HEK293 (cell line): ENCODE measurements at regions not wholly inside any gene's neighbourhood (a gene's known extent, or its start where the extent isn't known, plus 50 kb on each side); places are given as distances from the start of the nearest gene placed in this dataset.

Source experiments
- CTCF ChIA-PET: fragments of 350-600 bp; formaldehyde crosslinking; extraction: SDS; loops from one replicate; lab custom pipeline; 2021; ENCODE audit warnings: antibody characterized with exemption; lab: Yijun Ruan, JAX
- POLR2A ChIA-PET: fragments of 300-600 bp; formaldehyde crosslinking; extraction: SDS; loops from one replicate; lab custom pipeline; 2020; ENCODE audit warnings: antibody characterized with exemption, inconsistent platforms; lab: Yijun Ruan, JAX
- H3K27ac ChIP-seq: fragments of 200-500 bp; sonication (Bioruptor generic); 2 replicates; pipeline ENCODE4 v1.5.1; 2014; ENCODE audit warnings: low read depth, low read length, control low read depth, inconsistent platforms; ENCODE audit errors: extremely low read depth
- H3K36me3 ChIP-seq, 2 experiments: fragments of 200-500 bp in 1 of 2; sonication (Bioruptor generic) in 1 of 2; 1 replicate in 1 of 2; 2 replicates in 1 of 2; pipeline ENCODE4 v1.5.1; 2014 to 2017; ENCODE audit warnings: inconsistent platforms in 2 of 2, low read length in 2 of 2; ENCODE audit not compliant: control insufficient read depth in 2 of 2, insufficient read depth in 1 of 2
- H3K4me1 ChIP-seq: fragments of 200-500 bp; sonication (Bioruptor generic); 2 replicates; pipeline ENCODE4 v1.5.1; 2014; ENCODE audit warnings: mild to moderate bottlenecking, low read length, inconsistent platforms; ENCODE audit not compliant: control insufficient read depth, insufficient read depth
- H3K4me3 ChIP-seq: 2 replicates; pipeline ENCODE4 v1.5.1; 2011; ENCODE audit warnings: low read depth, mild to moderate bottlenecking, control low read depth, low read length, moderate library complexity
- H3K9me3 ChIP-seq: fragments of 200-500 bp; sonication (Bioruptor generic); 2 replicates; pipeline ENCODE4 v1.5.1; 2014; ENCODE audit warnings: low read depth, low read length, inconsistent platforms; ENCODE audit not compliant: control insufficient read depth, insufficient read depth
- EGR2 ChIP-seq: fragments of 450-650 bp; formaldehyde crosslinking; IDR thresholded peaks from 2 replicates; pipeline ENCODE4 v1.5.1; 2016; ENCODE audit warnings: low read depth, missing biosample characterization, missing genetic modification characterization
- GFI1B ChIP-seq: fragments of 450-650 bp; formaldehyde crosslinking; IDR thresholded peaks from 2 replicates; pipeline ENCODE4 v1.5.1; 2016; ENCODE audit warnings: missing biosample characterization, missing genetic modification characterization
- KLF7 ChIP-seq: fragments of 450-650 bp; formaldehyde crosslinking; IDR thresholded peaks from 2 replicates; pipeline ENCODE4 v1.5.1; 2016; ENCODE audit warnings: missing biosample characterization, missing genetic modification characterization, borderline replicate concordance
- KLF8 ChIP-seq: fragments of 450-650 bp; formaldehyde crosslinking; IDR thresholded peaks from 2 replicates; pipeline ENCODE4 v1.5.1; 2016; ENCODE audit warnings: missing biosample characterization, missing genetic modification characterization
- PRDM10 ChIP-seq: fragments of 450-650 bp; formaldehyde crosslinking; IDR thresholded peaks from 2 replicates; pipeline ENCODE4 v1.5.1; 2016; ENCODE audit warnings: missing biosample characterization, missing genetic modification characterization
- SP3 ChIP-seq: fragments of 450-650 bp; formaldehyde crosslinking; IDR thresholded peaks from 2 replicates; pipeline ENCODE4 v1.5.1; 2016; ENCODE audit warnings: missing biosample characterization, missing genetic modification characterization
- TCF7L2 ChIP-seq: IDR thresholded peaks from 2 replicates; pipeline ENCODE4 v1.6.1; 2011; ENCODE audit warnings: low read depth, mild to moderate bottlenecking, inconsistent platforms, low read length, moderate library complexity, borderline replicate concordance
- TRIM28 ChIP-seq: IDR thresholded peaks from 2 replicates; pipeline ENCODE4 v1.6.1; 2011; ENCODE audit warnings: low read length, control low read depth, borderline replicate concordance
- ZBTB1 ChIP-seq: fragments of 450-650 bp; formaldehyde crosslinking; IDR thresholded peaks from 2 replicates; pipeline ENCODE4 v1.5.1; 2016; ENCODE audit warnings: missing biosample characterization, missing genetic modification characterization
- ZBTB26 ChIP-seq: fragments of 450-650 bp; formaldehyde crosslinking; optimal IDR thresholded peaks from 2 replicates; pipeline ENCODE3; 2016; ENCODE audit warnings: missing biosample characterization, mild to moderate bottlenecking, missing genetic modification characterization
- ZNF184 ChIP-seq: fragments of 450-650 bp; IDR thresholded peaks from 2 replicates; pipeline ENCODE4 v1.5.1; 2018; ENCODE audit warnings: missing biosample characterization, mild to moderate bottlenecking, missing genetic modification characterization
- ZNF311 ChIP-seq: fragments of 450-650 bp; formaldehyde crosslinking; IDR thresholded peaks from 2 replicates; pipeline ENCODE4 v1.5.1; 2017; ENCODE audit warnings: missing biosample characterization, missing genetic modification characterization, borderline replicate concordance
- ZNF362 ChIP-seq: fragments of 450-650 bp; formaldehyde crosslinking; IDR thresholded peaks from 2 replicates; pipeline ENCODE4 v1.5.1; 2016; ENCODE audit warnings: missing biosample characterization, missing genetic modification characterization
- ZNF48 ChIP-seq: fragments of 450-650 bp; formaldehyde crosslinking; IDR thresholded peaks from 2 replicates; pipeline ENCODE4 v1.5.1; 2016; ENCODE audit warnings: missing biosample characterization, missing genetic modification characterization
- ZNF549 ChIP-seq: fragments of 450-650 bp; IDR thresholded peaks from 2 replicates; pipeline ENCODE4 v1.5.1; 2018; ENCODE audit warnings: missing biosample characterization, missing genetic modification characterization, mild to moderate bottlenecking, inconsistent platforms, moderate library complexity
- ZNF610 ChIP-seq: fragments of 450-650 bp; formaldehyde crosslinking; IDR thresholded peaks from 2 replicates; pipeline ENCODE4 v1.5.1; 2016; ENCODE audit warnings: missing biosample characterization, missing genetic modification characterization, borderline replicate concordance
- ZNF654 ChIP-seq: fragments of 450-650 bp; formaldehyde crosslinking; IDR thresholded peaks from 2 replicates; pipeline ENCODE4 v1.5.1; 2016; ENCODE audit warnings: low read depth, missing biosample characterization, missing genetic modification characterization
- ZNF777 ChIP-seq: fragments of 450-650 bp; formaldehyde crosslinking; IDR thresholded peaks from 2 replicates; pipeline ENCODE4 v1.5.1; 2017; ENCODE audit warnings: missing biosample characterization, missing genetic modification characterization, borderline replicate concordance

- ChIA-PET CTCF (interaction anchor here (0.5 to 2.9 kb wide), 3 partner anchors 10 to 725 kb away, joined by 3 to 19 read pairs (median 4); no protein-coding TSS in a partner anchor), POLR2A (no interaction called here)
- TF ChIP-seq PRDM10 (tag by site-specific recombination) (peak; percentile 26; the same call in 1 of the 2 replicates), TCF7L2 (0 out of 2 replicates have a peak, but pooled peaks have one; percentile 23), GFI1B (tag by site-specific recombination) (no peak), KLF7 (tag by site-specific recombination) (no peak)
- no peak overlapping the region for H3K27ac ChIP-seq
- no peak overlapping the region for H3K4me3 ChIP-seq
- H3K4me1 ChIP-seq: no peaks in the 10 kb centered on the region
- H3K9me3 ChIP-seq: no peaks in the 10 kb centered on the region
- H3K36me3 ChIP-seq: no peaks in the 10 kb centered on the region
These were observed 80.2 kb upstream of the TMEM229A start for GRCh38 chr7:124113045-124113444.

- Histone ChIP-seq H3K9me3 (no peaks in the 10 kb centered on the region), H3K4me1 (no peaks in the 10 kb centered on the region), H3K27ac (no peak overlapping the region), H3K36me3 (no peaks in the 10 kb centered on the region), H3K4me3 (no peak overlapping the region)
- ChIA-PET POLR2A (no interaction called here), CTCF (interaction anchor here (0.6 kb wide), 2 partner anchors 153 to 155 kb away, joined by 3 to 6 read pairs; no protein-coding TSS in a partner anchor)
- TF ChIP-seq ZNF610 (no peak), TRIM28 (no peak), KLF8 (no peak), SP3 (no peak), ZNF777 (tag by site-specific recombination) (no peak), ZNF184 (tag by site-specific recombination) (no peak), ZNF311 (no peak), ZNF48 (tag by site-specific recombination) (no peak), ZBTB26 (no peak), ZBTB1 (tag by site-specific recombination) (no peak), EGR2 (no peak)
These were observed 73.7 kb upstream of the TMEM229A start for GRCh38 chr7:124106575-124106974.

GRCh38 chr7:124101173-124101768, 68.4 kb upstream of the TMEM229A start:
- H3K9me3 ChIP-seq: no peaks in the 10 kb centered on the region
- ChIA-PET POLR2A (no interaction called here), CTCF (interaction anchor here (0.5 to 2.6 kb wide), 27 partner anchors 9 to 1007 kb away, joined by 3 to 19 read pairs (median 3); no protein-coding TSS in a partner anchor)
- no peak overlapping the region for H3K4me3 ChIP-seq
- H3K36me3 ChIP-seq: no peaks in the 10 kb centered on the region
- no peaks in the 10 kb centered on the region for H3K4me1 ChIP-seq
- no peak overlapping the region for H3K27ac ChIP-seq
- TF ChIP-seq ZNF654 (tag by site-specific recombination): peak; percentile 69
- TF ChIP-seq ZNF549: no peak
- no peak for TF ChIP-seq ZNF362 (tag by site-specific recombination)
